Transverse colon (tissue), 3 donors: ENCODE measurements at regions not wholly inside any gene's neighbourhood (a gene's known extent, or its start where the extent isn't known, plus 50 kb on each side); places are given as distances from the start of the nearest gene placed in this dataset.

Experiments
- CTCF ChIP-seq, 5 experiments: fragments of 200-600 bp in 3 of 5; fragments of 450-650 bp in 2 of 5; sonication (generic) in 3 of 5; IDR thresholded peaks; 1 replicate in 2 of 5; 2 replicates in 3 of 5; pipeline ENCODE4 v1.5.1; 2016 to 2017; ENCODE audit warnings: antibody characterized with exemption in 5 of 5, inconsistent platforms in 3 of 5, mild to moderate bottlenecking in 2 of 5, moderate library complexity in 1 of 5
- POLR2A ChIP-seq: fragments of 450-650 bp; IDR thresholded peaks from one replicate; pipeline ENCODE4 v1.6.1; 2016; ENCODE audit warnings: antibody characterized with exemption, mild to moderate bottlenecking, moderate library complexity

GRCh38 chrX:111039606-111040005 is 56.4 kb upstream of the PAK3 start:
- TF ChIP-seq POLR2A: no peak
- TF ChIP-seq CTCF (IDR thresholded peaks at IDR 0.05): no peak
